ENCODE measurements at regions not wholly inside any gene's neighbourhood (a gene's known extent, or its start where the extent isn't known, plus 50 kb on each side); places are given as distances from the start of the nearest gene placed in this dataset.

DNA sequence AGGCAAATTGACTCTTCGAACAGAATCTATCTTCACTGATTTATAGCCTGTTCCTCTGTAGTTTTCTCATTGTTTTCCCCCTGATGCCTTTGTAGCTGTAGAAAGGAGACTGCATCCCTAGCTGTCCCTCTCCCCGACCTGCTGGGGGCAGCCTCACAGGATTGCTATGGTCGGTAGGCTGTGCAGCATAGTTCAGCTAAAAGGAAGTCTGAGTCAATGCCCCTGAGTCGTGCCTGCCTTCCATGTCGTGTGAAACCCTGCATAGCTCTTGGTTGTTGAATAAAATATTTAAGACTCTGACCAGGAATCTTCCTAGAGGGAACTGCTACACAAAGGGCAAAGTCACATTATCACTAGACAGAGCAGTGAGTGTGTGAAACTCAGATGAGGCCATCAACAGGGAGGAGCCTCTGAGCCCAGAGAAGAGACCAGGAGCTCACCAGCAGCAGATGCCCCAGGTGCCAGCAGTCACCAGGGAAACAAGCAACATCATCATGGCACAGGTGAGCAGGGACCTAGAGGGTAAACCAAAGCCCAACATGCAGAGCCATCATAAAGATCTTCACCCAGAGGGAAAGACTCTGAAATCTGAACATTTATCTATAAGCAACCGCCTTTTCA, 108.4 kb upstream of the NBEA start:
- Mint-ChIP-seq H3K27ac (no peak overlapping the region), H3K27me3 (peaks cover 1 to 45% (median 5%) of the 10 kb centered on the region in 5 donors), H3K4me3 (no peak overlapping the region), H3K36me3 (peaks cover 0 to 2% (median 0%) of the 10 kb centered on the region in 3 donors), H3K9me3 (peaks cover 0 to 21% (median 0%) of the 10 kb centered on the region in 9 donors), H3K4me1 (no peaks in the 10 kb centered on the region)
- ATAC-seq (no peak), DNase-seq (no peak)
- POLR2A ChIA-PET, result no interaction called here

DNA sequence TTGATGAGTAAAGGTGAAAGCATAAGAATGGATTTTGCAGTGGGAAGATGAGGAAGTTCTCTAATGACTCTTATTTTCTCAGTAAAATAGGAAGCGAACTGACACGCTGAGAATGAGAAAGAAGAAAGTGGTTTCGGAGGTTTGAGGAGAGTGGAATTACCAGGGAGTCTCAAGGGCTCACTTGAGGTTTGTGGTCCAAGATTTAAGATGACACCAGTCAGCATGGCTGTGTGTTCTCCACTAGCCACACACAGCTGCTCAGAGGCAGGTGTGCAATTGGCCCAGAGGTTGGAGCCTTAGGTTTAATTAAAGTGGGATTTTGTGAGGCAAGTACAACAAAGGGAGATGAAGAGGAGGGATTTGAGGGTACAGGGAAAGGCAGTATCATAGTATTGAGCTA, 99.6 kb upstream of the NBEA start:
- Mint-ChIP-seq H3K36me3 (no peaks in the 10 kb centered on the region), H3K27me3 (peaks cover 3 to 27% (median 13%) of the 10 kb centered on the region in 5 donors), H3K4me1 (no peaks in the 10 kb centered on the region), H3K4me3 (no peak overlapping the region), H3K9me3 (peaks cover 0 to 13% (median 0%) of the 10 kb centered on the region in 9 donors), H3K27ac (no peak overlapping the region)
- DNase-seq, result no peak
- no peak for ATAC-seq
- POLR2A ChIA-PET, result no interaction called here

GRCh38 chr13:34847766-34848165, 94.3 kb upstream of the NBEA start:
- Mint-ChIP-seq H3K27ac (no peak overlapping the region), H3K4me3 (no peak overlapping the region), H3K4me1 (no peaks in the 10 kb centered on the region), H3K36me3 (no peaks in the 10 kb centered on the region), H3K9me3 (peaks cover 0 to 6% (median 0%) of the 10 kb centered on the region in 9 donors), H3K27me3 (peaks cover 0 to 11% (median 0%) of the 10 kb centered on the region in 5 donors)
- DNase-seq, result no peak
- ATAC-seq, result no peak
- POLR2A ChIA-PET, result no interaction called here

- H3K27ac Mint-ChIP-seq, result no peak overlapping the region
- POLR2A ChIA-PET, result no interaction called here
- H3K36me3 Mint-ChIP-seq, result no peaks in the 10 kb centered on the region
- peaks cover 0 to 6% (median 0%) of the 10 kb centered on the region in 9 donors for H3K9me3 Mint-ChIP-seq
- DNase-seq, result no peak
- peaks cover 0 to 11% (median 0%) of the 10 kb centered on the region in 5 donors for H3K27me3 Mint-ChIP-seq
- ATAC-seq, result no peak
- H3K4me1 Mint-ChIP-seq, result no peaks in the 10 kb centered on the region
- no peak overlapping the region for H3K4me3 Mint-ChIP-seq
Measured at GRCh38 chr13:34849406-34849805, 92.7 kb upstream of the NBEA start.

GRCh38 chr13:34853161-34853560, 88.9 kb upstream of the NBEA start:
- no peak for DNase-seq
- Mint-ChIP-seq H3K27ac (no peak overlapping the region), H3K4me3 (no peak overlapping the region), H3K27me3 (peaks cover 0 to 8% (median 0%) of the 10 kb centered on the region in 5 donors), H3K36me3 (no peaks in the 10 kb centered on the region), H3K4me1 (no peaks in the 10 kb centered on the region), H3K9me3 (no peaks in the 10 kb centered on the region)
- ATAC-seq, result no peak
- POLR2A ChIA-PET, result interaction anchor here (0.5 kb wide), 1 partner anchor 98 kb away, joined by 3 read pairs; no protein-coding TSS in a partner anchor

DNA sequence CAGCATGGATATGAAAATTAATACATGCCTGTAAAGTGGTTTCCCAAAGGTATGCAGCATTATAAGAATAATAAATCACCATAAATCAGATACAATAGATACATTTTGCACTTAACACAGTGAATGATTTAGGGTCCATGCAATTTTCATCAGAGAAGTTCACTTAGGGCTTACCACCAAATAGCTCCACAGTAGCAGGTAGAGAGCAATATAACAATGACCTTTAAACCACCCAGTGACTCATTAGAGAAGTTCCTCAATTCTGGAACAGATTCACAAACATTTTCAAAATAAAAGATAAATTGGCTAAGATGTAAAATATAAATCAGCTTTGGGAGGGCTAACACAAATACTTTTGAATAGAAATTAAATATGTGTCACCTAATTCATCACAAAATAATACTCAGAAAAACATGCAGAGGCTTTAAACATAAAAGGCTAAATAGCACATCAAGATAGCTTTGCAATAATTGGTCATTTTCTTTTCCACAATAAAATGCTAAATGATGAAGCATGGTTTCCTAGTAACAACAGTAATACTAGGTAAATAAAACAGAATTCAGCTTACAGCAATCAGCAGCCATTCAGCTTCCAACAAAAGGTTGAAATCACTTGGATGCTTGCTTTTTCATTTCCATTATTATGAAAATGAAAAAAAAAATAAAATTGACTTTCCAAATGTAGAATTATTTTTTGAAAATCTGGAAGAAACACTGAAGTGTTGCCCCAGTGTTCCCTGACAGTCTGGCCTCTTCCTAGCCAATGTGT, 84.3 kb upstream of the NBEA start:
- H3K36me3 Mint-ChIP-seq, result no peaks in the 10 kb centered on the region
- H3K4me3 Mint-ChIP-seq, result no peak overlapping the region
- ATAC-seq (no peak), DNase-seq (no peak)
- peaks cover 0 to 13% (median 1%) of the 10 kb centered on the region in 5 donors for H3K27me3 Mint-ChIP-seq
- H3K27ac Mint-ChIP-seq, result no peak overlapping the region
- no peaks in the 10 kb centered on the region for H3K9me3 Mint-ChIP-seq
- POLR2A ChIA-PET, result no interaction called here
- no peaks in the 10 kb centered on the region for H3K4me1 Mint-ChIP-seq

- DNase-seq, result no peak
- Mint-ChIP-seq H3K4me3 (no peak overlapping the region), H3K9me3 (no peaks in the 10 kb centered on the region), H3K27ac (no peak overlapping the region), H3K27me3 (peaks cover 0 to 12% (median 6%) of the 10 kb centered on the region in 5 donors), H3K36me3 (no peaks in the 10 kb centered on the region), H3K4me1 (no peaks in the 10 kb centered on the region)
- no peak for ATAC-seq
- POLR2A ChIA-PET, result no interaction called here
Measured at GRCh38 chr13:34862311-34862710, 79.8 kb upstream of the NBEA start.

- DNase-seq (no peak), ATAC-seq (no peak)
- no peaks in the 10 kb centered on the region for H3K9me3 Mint-ChIP-seq
- peaks cover 0 to 12% (median 6%) of the 10 kb centered on the region in 5 donors for H3K27me3 Mint-ChIP-seq
- no peak overlapping the region for H3K4me3 Mint-ChIP-seq
- H3K4me1 Mint-ChIP-seq, result no peaks in the 10 kb centered on the region
- H3K27ac Mint-ChIP-seq, result no peak overlapping the region
- POLR2A ChIA-PET, result no interaction called here
- H3K36me3 Mint-ChIP-seq, result no peaks in the 10 kb centered on the region
Measured at GRCh38 chr13:34862716-34863115, 79.4 kb upstream of the NBEA start.

- Mint-ChIP-seq H3K4me1 (no peaks in the 10 kb centered on the region), H3K27ac (no peak overlapping the region), H3K9me3 (no peaks in the 10 kb centered on the region), H3K4me3 (no peak overlapping the region), H3K27me3 (peaks cover 2 to 15% (median 6%) of the 10 kb centered on the region in 5 donors), H3K36me3 (no peaks in the 10 kb centered on the region)
- POLR2A ChIA-PET, result no interaction called here
- ATAC-seq, result no peak
- DNase-seq, result no peak
Measured at GRCh38 chr13:34863360-34864135, 78.5 kb upstream of the NBEA start.

DNA sequence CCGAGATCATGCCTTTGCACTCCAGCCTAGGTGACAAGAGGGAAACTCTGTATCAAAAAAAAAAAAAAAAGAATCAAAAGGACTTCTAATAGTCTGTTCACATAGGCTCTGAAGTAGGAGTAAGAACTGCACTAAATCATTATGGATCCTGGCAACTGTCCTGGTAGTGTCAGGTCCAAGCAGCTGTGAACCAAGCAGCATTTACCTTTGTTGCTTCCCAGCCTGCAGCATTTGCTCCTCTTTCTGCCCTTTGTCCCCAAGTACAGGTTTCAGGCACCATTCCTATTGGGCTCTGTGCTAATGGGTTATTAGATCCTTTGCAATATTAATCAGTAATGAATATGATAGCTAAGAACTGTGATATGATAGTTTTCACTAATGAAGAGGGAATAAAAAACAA, 77.4 kb upstream of the NBEA start:
- no peak overlapping the region for H3K4me3 Mint-ChIP-seq
- no peaks in the 10 kb centered on the region for H3K9me3 Mint-ChIP-seq
- ATAC-seq (no peak), DNase-seq (no peak)
- POLR2A ChIA-PET, result no interaction called here
- no peaks in the 10 kb centered on the region for H3K4me1 Mint-ChIP-seq
- H3K27ac Mint-ChIP-seq, result no peak overlapping the region
- no peaks in the 10 kb centered on the region for H3K36me3 Mint-ChIP-seq
- peaks cover 2 to 19% (median 6%) of the 10 kb centered on the region in 5 donors for H3K27me3 Mint-ChIP-seq

DNA sequence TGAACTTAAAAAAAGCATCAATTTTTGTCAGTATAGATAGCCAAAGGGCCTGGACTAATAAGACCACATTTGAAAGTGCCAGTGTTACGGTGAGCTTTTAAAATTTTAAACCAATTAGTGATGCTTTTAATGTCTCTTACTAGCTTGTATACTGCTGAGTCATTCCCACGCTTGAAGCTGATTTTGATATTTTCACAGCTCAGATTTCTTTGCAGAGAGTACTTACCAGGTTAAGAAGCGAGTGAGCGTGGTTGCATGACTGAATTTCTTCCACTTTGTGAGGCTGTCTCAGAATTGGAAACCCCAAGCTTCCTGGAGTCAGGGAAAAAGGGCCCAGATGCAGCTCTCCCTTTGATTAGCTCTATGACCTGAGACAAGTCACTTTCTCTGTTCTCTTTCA, 74.5 kb upstream of the NBEA start:
- no peak overlapping the region for H3K27ac Mint-ChIP-seq
- H3K9me3 Mint-ChIP-seq, result no peaks in the 10 kb centered on the region
- H3K36me3 Mint-ChIP-seq, result no peaks in the 10 kb centered on the region
- peaks cover 2 to 19% (median 5%) of the 10 kb centered on the region in 5 donors for H3K27me3 Mint-ChIP-seq
- no peaks in the 10 kb centered on the region for H3K4me1 Mint-ChIP-seq
- no peak overlapping the region for H3K4me3 Mint-ChIP-seq
- POLR2A ChIA-PET, result no interaction called here
- no peak for DNase-seq
- ATAC-seq, result no peak

DNA sequence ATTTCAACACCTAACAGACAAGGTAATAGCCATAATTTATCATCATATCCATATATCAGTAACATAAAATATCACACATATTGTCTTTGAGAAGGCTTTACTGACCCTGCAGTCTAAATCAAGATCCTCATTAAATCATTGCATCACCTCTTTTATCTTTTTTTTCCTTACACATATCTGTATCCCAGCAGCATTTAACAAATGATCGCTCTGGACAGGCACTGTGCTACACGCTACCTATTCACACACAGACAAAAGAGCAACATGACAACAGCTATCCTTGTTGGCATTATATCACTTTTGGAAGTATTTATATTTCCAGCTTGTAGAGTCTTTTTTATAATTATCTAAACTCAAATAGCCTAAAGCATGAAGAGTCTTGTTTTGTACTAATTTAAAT, 73.3 kb upstream of the NBEA start:
- DNase-seq, result no peak
- Mint-ChIP-seq H3K27me3 (peaks cover 2 to 12% (median 6%) of the 10 kb centered on the region in 5 donors), H3K4me3 (no peak overlapping the region), H3K27ac (peak overlapping the region in 1 of 10 donors; percentile 35), H3K36me3 (no peaks in the 10 kb centered on the region), H3K9me3 (no peaks in the 10 kb centered on the region), H3K4me1 (no peaks in the 10 kb centered on the region)
- POLR2A ChIA-PET, result no interaction called here
- ATAC-seq, result no peak

GRCh38 chr13:34869696-34870095, 72.4 kb upstream of the NBEA start:
- peaks cover 4 to 16% (median 11%) of the 10 kb centered on the region in 5 donors for H3K27me3 Mint-ChIP-seq
- H3K9me3 Mint-ChIP-seq, result peaks cover 0 to 3% (median 0%) of the 10 kb centered on the region in 9 donors
- H3K36me3 Mint-ChIP-seq, result no peaks in the 10 kb centered on the region
- H3K27ac Mint-ChIP-seq, result no peak overlapping the region
- H3K4me1 Mint-ChIP-seq, result no peaks in the 10 kb centered on the region
- H3K4me3 Mint-ChIP-seq, result no peak overlapping the region
- POLR2A ChIA-PET, result no interaction called here
- ATAC-seq (no peak), DNase-seq (no peak)

All from naive thymus-derived CD8-positive, alpha-beta T cell (primary cell).